GM04504 (cell line): ENCODE measurements at regions not wholly inside any gene's neighbourhood (a gene's known extent, or its start where the extent isn't known, plus 50 kb on each side); places are given as distances from the start of the nearest gene placed in this dataset.

ENCODE experiments used
- DNase-seq: peaks from one replicate; pipeline ENCODE4 v3.0.0-alpha.2; 2012; ENCODE audit warnings: low read depth

DNA sequence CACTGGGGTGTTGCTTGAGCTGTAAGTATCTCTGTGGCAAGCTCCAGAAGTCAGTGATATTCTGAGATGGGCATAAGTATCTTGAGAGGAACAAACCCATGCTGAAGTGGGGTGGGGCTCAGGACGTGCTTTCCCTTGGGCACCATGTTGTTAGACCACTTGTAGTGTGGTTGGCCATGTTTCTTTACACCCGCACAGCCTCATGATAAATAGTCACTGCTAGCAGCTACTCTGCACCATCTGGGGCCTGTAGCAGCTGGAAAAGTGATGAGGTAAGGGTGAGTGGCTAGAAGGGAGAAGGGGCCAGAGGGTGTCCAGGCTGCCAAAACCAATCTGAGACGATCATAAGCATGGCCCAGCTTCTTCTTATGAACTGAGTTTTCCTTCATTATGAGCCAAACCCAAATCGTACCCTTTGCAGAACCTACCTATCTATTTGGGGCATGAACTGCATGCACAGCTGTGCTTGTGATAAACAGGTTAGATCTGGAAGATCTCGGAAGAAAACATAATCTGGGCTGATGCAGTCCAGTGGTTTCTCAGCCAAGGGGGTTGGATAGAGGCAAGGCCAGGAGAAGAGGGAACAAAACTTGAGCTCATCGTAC lies 91.9 kb upstream of the IRF2BP2 start:
- no peak for DNase-seq

DNA sequence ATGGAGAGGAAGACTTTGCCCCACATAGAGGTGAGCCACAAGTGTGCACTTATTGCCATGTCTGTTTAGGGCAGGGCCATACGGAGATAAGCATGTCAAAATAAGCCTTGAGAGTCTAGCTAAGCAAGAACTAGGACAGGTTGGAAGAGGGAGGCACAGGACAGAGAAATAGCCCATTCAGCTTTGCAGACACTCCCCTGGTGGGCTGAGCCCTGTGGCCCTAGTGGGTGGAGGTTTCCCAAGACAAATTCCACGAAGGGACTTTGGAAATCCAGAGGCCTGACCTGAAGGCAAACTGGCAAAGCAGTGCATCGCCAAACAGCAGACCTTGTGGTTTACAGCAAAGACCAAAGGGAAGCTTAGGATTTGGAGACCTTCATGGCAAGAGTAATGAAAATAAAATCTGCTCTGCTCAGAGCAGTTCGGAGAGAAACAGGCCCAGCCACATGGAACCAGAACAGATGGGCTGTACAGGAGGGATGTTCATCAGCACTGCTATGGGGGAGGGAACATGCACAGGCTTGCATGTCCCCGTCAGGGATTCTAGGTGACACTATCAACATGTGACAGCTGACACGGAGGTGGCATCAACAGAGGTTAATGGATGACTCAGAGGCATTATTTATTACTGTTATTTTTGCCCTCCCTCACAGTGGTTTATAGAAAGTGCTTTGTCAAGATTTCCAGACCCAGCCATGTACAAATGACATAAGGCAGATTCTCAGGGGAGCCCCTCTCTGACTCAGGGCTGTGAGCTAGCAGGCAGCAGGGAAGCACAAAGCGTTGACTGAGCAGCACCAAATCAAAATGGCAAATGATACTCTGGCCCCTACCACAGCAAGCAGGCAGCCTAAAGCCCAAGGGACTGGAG lies 90.1 kb upstream of the IRF2BP2 start:
- no peak for DNase-seq

DNA sequence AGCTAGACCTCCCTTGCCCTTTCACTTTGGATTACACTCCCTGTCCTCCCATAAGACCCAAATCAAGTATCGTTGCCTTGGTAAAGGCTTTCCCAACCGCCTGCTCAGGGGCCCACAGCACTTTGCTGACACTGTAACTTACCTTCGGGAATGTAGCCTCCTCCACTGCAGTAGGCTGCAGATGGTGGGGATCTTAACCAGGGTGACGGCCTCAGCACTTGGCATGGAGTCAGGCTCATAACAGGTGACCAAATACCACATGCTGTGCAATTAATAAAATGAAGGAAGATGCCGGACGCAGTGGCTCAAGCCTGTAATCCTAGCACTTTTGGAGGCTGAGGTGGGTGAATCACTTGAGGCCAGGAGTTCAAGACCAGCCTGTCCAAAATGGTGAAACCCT lies 88.7 kb upstream of the IRF2BP2 start:
- DNase-seq = no peak

DNA sequence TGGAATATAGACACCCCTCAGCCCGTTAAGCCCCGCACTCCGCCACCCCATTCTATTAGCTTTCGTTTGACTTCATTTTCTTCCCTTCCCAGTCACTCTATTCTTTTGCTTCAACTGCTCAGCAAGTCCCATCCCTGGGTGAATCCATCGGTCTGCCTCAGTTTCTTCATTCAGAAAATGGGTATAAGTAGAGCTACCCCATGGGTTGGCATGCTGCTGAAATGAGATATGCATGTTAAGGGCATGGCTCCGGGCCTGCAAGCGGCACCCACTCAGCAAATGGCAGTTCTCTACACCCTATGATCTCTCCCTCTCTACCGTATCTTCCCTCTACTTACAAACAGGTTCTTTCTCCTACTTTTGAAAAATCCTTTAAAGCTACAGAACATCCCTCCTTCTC lies 87.8 kb upstream of the IRF2BP2 start:
- no peak for DNase-seq

DNA sequence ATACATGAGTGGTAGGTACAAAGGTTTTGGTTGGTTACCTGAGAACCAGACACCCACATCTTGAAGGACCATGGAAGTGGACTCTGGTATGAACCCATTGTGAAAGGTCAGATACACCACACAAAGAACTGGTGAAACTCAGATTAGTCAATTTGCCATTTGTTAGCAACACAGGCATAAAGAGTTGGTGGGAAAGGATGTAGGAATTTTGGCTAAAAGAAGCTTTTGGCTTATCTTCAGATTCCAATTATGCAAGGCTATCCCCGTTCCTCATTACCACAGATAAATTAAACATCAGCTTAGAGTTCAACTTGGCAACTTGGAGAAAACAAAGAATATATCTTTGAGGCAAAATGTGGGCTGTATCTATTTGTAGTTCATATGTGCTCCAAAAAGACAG lies 87.0 kb upstream of the IRF2BP2 start:
- DNase-seq = peak; percentile 45

DNA sequence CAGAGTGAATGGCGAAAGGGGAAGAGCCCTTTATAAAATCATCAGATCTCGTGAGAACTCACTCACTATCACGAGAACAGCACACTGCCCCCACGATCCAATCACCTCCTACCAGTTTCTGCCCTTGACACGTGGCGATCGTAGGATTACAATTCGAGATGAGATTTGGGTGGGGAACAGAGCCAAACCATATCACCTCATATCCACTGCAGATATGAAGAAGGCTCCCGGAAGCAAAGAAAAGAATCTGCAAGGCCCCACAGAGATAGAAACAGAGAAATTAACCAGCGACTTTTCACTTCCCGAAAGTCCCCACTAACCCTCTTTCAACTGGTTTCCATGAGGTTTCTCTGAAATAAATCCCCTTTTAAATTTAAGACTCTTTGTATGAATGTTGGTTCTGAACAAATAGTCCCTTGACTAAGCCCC lies 86.2 kb upstream of the IRF2BP2 start:
- no peak for DNase-seq

DNA sequence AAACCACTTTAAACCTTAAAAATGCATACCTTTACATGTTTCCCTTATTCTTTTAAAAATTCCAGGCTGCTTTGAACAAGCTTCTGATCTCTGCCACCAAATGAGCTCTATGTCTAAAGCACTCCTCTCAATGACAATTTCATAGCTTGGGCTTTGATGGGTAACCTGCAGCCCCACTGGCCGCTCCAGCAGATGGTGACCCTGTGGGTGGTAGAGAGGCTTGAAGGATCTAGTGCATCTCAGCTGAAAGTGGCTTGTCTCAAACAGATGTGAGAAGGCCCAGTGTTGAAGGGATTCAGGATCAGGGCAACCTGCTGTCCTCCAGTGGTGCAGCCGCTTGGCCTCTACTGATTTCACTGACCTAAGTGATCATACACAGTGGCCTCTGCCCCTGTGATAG lies 84.7 kb upstream of the IRF2BP2 start:
- DNase-seq = no peak

DNA sequence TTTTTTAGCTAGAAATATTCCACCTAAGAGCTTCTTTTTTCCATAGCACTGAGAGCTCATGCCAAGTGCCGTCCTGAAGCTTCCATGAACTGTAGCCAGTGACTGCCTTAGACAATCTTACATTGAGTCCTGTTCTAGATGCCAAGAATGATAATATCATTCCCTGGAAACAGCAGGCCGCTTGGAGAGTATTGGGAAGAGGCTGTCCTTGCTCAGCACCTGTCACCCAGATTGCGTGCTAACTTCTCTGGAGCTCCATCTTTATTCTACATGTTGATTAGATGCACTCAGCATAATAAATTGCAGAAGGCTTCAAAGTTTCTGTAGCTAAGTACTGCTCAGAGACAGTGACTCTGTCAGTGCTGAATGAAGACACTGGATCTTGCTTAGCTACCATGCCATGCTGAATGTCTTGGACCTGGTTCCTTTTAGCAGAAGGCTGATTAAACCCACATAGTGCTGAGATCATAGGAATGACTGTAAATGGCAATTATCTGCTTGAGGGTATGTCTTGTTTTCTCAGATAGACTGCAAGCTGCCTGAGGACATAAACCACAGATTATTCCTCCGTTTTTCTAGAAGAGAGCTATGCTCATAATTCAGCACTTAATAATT lies 83.1 kb upstream of the IRF2BP2 start:
- DNase-seq = no peak

DNA sequence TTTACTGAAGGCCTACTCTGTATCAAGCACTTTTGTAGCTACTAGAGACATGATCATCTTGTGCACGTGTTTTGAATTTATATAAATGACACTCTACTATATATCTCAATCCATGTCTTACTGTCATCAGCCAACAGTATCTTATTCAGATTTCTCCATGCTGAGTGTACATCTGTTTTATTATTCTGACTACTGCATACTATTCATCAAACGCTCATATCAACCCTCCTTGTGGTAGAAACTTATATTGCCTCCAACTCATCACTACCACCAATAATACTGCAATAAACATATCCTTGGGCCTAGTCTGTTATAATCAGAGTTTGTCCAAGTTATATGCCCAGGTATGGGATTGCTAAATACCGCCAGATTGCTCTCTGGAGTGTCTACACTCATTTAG lies 81.6 kb upstream of the IRF2BP2 start:
- DNase-seq = no peak

DNA sequence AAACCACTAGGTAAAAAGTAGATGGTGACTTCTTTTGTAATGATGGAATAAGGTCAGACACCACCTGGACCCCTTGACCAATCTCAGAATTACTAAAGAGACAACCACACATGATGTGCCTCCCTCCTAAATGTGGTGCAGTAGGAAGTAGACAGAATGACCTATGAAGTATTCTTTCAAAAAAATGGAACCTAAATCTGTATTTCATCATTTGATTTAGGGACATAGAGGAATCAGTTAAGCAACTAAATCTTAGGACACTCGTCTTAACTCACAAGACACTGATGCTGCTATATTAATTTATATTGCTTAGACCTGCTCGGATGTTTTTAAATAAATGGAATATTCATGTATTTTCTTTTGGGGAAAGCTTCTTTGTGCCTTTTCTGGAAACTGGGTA lies 80.9 kb upstream of the IRF2BP2 start:
- no peak for DNase-seq

DNA sequence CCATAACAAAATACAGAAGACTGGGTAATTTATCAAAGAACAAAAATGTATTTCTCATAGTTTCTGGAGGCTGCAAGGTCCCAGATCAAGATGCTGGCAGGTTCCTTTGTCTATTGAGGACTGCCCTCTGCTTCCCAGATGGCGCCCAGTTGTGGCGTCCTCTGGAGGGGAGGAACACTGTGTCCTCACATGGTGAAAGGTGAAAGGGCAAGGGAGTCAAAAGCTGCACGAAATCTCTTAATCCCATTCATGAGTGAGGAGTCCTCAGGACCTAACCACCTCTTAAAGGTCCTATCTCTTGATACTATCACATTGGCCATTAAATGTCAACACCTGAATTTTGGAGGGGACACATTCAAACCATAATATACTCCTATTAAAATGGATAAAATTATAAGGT lies 79.3 kb upstream of the IRF2BP2 start:
- DNase-seq = no peak

DNA sequence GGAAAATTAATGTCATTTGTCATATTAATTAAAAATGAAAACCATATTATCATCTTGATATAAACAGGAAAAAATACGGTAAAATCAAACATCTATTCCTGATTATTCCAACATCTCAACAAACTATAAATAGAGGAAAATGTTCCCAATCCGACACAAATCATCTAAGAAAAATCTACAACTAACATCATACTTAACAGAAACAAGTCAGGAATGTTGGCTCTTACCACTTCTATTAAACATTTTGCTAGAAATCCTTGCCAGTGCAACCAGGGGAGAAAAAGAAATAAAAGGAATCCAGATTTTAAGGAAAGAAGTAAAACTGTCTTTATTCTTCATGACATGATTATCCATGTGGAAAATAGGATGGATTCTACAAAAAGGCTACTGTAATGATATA lies 77.0 kb upstream of the IRF2BP2 start:
- DNase-seq = no peak

DNA sequence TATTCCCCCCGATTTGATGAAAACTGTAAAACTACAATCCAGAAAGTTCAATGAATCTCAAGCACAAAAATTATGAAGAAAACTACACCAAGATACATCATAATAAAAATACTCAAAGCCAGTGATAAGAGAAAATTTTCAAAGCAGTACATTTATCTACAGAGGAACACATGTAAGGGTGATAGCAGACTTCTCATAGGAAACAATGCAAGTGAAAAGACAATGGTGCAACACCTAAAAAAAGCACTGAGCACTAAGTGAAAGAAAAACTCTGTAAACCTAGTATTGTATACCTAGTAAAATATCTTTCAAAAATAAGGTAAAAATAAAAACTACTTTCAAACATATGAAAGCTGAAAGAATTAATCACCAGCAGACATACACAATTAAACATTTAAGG lies 76.1 kb upstream of the IRF2BP2 start:
- no peak for DNase-seq

DNA sequence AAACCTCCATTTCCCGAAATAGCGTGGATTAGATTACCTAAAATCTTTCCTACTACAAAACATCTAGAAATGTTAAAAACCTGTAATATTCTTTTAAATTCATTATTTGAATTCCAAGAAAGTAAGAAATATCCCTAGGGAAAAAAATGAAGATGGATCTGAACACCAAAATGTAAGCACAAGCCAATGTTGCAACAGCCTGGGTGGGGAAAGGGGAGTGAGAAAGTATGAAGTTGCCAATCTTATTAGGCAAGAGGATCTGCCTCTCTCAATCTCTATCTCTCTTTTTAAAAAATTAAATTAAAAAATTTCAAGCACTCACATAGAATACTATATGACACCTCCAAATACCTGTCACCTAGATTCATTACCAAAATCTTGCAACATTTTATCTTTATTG lies 74.9 kb upstream of the IRF2BP2 start:
- DNase-seq = no peak

DNA sequence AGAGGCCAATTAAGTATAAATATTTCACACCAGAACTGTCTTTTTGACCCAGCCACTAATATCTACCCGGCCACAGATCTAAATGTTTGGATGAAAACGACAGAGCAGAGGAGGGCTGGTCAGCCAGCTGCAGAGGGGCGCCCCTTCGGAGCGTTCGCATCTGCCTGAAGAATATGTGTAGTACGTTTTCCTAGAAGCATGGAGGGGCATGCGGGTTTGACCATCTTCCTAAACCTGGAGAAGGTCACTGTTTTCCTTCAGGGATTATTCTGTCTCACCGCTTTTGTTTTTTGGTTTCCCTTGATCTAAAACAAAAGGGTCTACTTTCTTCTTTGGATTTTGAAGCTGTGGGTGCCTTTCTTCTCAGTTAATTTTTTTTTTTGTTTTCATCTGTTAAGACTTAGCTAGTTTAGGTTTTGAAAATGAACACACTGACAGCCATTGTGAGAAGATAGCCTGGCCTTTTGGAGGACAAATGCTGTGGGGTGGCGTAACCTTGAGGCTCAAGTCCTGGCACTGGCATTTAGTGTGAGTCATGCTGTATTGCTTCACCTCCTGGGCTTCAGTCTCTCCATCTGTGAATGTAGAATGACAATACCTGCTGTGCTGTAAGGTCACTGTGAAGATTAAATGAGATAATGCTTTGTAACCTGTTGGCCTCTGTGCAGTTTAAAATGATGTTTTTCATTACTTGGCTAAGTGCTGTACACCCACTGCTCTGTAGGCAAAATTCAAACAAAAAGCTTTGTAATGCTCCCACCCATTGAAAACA lies 74.1 kb upstream of the IRF2BP2 start:
- DNase-seq = peak; percentile 72

DNA sequence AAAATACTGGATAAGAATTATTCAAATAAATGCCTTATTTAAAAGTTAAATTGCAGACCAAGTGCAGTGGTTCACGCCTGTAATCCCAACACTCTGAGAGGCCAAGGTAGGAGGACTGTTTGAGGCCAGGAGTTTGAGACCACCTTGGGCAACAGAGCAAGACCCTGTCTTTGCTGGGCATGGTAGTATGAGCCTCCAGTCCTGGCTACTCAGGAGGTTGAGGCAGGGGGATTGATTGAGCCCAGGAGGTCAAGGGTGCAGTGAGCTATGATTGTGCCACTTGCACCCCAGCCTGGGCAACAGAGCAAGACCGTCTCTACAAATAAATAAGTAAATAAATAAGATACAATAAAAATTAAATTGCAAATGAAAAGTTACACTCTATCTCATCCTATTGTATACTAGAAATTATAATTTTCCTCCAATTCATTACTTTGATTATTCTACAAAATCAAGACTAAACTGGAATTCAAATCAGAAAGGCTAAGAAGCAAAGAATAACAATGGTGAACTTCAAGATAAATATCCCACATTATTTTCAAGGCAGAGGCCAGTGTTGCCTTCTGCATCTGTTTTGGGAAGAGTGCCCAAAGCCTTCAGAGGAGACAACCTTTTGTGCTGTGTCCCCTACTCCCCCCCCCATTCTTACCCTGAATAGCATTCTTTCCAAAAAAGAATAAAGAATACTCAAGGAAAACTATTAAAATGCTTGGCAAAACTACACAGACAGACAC lies 73.3 kb upstream of the IRF2BP2 start:
- no peak for DNase-seq

DNA sequence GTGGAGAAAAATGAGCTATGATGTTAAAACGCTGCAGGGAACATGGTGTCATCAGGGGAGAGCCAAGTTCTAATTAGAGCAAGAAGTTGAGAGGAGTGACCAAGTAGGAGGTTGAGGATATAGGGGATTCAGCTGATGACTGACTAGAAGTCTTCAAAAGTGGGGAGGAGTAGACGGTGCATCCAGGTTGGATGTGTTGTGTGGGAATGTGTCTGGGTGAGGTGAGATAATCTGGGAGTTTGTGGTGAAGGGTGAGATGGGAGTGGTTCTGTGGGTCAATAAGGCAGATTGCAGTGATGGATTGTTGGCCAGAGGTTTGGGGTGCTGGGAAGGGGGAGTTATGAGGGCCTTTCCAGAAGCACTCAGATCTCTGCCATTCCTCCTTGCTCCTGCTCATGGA lies 72.0 kb upstream of the IRF2BP2 start:
- DNase-seq = no peak

DNA sequence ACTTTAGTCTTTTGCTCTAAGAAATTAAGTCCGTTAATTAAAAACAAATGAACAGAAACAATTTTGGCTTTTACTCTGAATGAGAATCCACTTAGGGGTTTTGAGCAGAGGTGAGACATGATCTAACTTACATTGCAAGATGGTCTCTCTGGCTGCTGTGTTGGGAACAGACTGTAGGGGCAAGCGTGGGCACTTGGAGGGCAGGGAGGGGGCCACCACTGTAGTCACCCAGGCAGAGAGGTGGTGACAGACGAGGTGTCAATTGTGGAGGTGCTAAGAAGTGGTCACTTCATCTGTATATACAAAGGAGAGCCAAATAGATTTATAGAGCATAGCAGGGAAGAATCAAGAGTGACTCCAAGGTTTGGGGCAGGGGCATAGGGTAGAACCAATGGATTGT lies 71.1 kb upstream of the IRF2BP2 start:
- DNase-seq = no peak

DNA sequence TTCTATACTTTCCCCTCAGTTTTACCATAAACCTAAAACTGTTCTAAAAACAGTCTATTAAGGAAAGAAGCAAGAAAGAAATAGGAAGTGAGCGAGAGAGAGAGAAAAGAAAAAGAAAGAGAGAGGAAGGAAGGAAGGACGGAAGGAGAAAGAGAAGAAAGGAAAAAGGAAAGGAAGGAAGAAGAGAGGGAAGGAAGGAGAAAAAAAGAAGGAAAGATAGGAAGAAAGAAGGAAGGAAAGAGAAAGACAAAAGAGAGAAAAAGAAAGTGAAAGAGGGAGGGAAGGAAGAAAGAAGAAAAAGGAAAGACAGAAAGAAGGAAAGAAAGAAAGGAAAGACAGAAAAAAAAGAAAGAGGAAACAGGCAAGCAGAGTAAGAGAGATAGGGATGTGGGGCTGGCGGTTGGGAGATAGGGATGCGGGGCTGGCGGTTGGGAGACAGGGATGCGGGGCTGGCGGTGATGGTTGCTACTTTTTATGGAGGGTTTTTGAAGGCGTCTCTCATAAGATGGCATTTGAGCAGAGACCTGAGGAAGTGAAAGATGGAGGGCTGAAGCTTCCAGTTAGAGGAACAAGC lies 70.4 kb upstream of the IRF2BP2 start:
- no peak for DNase-seq

DNA sequence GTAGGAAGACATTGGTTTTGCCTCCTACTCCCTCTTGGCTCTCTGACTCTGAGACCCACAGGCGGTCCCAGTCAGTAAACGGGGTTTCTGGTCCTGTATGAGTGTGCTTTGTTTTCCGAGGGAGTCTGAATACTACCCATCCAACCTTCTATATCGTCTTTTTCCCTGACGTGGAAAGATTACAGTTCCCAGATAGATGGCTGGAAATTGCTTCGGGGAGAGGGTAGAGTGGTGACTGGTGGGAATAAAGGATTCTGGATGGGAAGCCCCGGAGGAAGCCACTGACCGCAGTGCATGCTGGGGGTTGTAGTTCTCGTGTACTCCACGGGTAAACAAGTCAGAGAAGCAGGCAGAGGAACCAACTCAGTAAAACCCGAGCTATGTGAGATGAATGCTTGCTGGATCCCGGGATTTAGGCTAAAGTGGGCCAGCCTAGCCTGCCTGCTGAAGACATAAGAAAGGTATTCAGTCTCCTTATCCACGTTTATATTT lies 66.2 kb upstream of the IRF2BP2 start:
- peak; percentile 40 for DNase-seq

DNA sequence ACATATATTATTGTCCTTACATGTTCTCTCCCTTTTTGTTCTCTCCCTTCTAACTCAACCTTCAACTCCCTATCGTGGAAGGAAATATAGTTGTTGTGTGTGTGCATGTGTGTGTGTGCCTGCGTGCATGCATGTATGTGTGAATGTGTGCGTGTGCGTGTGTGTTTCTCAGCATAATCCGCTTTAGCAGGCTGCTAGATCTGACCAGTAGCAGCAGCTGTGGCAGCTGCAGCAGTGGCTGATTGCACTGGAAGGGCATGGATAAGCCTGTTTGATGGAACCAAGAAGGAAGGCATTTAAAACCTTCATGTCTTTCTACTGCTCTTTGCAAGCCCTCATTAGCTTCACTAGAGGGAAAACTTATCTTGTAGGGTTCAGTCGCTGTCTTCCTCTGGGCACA lies 65.6 kb upstream of the IRF2BP2 start:
- DNase-seq = no peak
